ENCODE measurements at regions not wholly inside any gene's neighbourhood (a gene's known extent, or its start where the extent isn't known, plus 50 kb on each side); places are given as distances from the start of the nearest gene placed in this dataset.

- peaks cover 3% of the 10 kb centered on the region for H3K27me3 Mint-ChIP-seq (ENCODE audit: unreplicated experiment)
- no peaks in the 10 kb centered on the region for H3K4me1 Mint-ChIP-seq (ENCODE audit: low read depth, unreplicated experiment)
- no peak overlapping the region for H3K27ac Mint-ChIP-seq (ENCODE audit: unreplicated experiment)
- peaks cover 5% of the 10 kb centered on the region for H3K36me3 Mint-ChIP-seq (ENCODE audit: unreplicated experiment)
- no peak for DNase-seq
- H3K9me3 Mint-ChIP-seq (ENCODE audit: unreplicated experiment): no peaks in the 10 kb centered on the region
- H3K4me3 Mint-ChIP-seq (ENCODE audit: unreplicated experiment): no peak overlapping the region
- no peak for TF ChIP-seq CTCF (IDR thresholded peaks at IDR 0.05; ENCODE audit: partially characterized antibody, unreplicated experiment)
Measured at GRCh38 chr4:108325561-108325960, 156.8 kb upstream of the LEF1 start.

GRCh38 chr4:108324450-108324849 lies 155.7 kb upstream of the LEF1 start:
- Mint-ChIP-seq H3K4me3 (ENCODE audit: unreplicated experiment) (no peak overlapping the region), H3K9me3 (ENCODE audit: unreplicated experiment) (no peaks in the 10 kb centered on the region), H3K27ac (ENCODE audit: unreplicated experiment) (no peak overlapping the region), H3K4me1 (ENCODE audit: low read depth, unreplicated experiment) (no peaks in the 10 kb centered on the region), H3K27me3 (ENCODE audit: unreplicated experiment) (peaks cover 3% of the 10 kb centered on the region), H3K36me3 (ENCODE audit: unreplicated experiment) (peaks cover 5% of the 10 kb centered on the region)
- no peak for DNase-seq
- TF ChIP-seq CTCF (IDR thresholded peaks at IDR 0.05; ENCODE audit: partially characterized antibody, unreplicated experiment): no peak

- no peak overlapping the region for H3K4me3 Mint-ChIP-seq (ENCODE audit: unreplicated experiment)
- H3K4me1 Mint-ChIP-seq (ENCODE audit: low read depth, unreplicated experiment): no peaks in the 10 kb centered on the region
- DNase-seq: no peak
- H3K9me3 Mint-ChIP-seq (ENCODE audit: unreplicated experiment): no peaks in the 10 kb centered on the region
- H3K27ac Mint-ChIP-seq (ENCODE audit: unreplicated experiment): no peak overlapping the region
- no peaks in the 10 kb centered on the region for H3K27me3 Mint-ChIP-seq (ENCODE audit: unreplicated experiment)
- TF ChIP-seq CTCF (IDR thresholded peaks at IDR 0.05; ENCODE audit: partially characterized antibody, unreplicated experiment): no peak
- H3K36me3 Mint-ChIP-seq (ENCODE audit: unreplicated experiment): peaks cover 5% of the 10 kb centered on the region
Measured at GRCh38 chr4:108322497-108322896, 153.8 kb upstream of the LEF1 start.

- Mint-ChIP-seq H3K27me3 (ENCODE audit: unreplicated experiment) (no peaks in the 10 kb centered on the region), H3K4me3 (ENCODE audit: unreplicated experiment) (no peak overlapping the region), H3K36me3 (ENCODE audit: unreplicated experiment) (peaks cover 5% of the 10 kb centered on the region), H3K4me1 (ENCODE audit: low read depth, unreplicated experiment) (no peaks in the 10 kb centered on the region), H3K27ac (ENCODE audit: unreplicated experiment) (no peak overlapping the region), H3K9me3 (ENCODE audit: unreplicated experiment) (no peaks in the 10 kb centered on the region)
- DNase-seq: no peak
- TF ChIP-seq CTCF (IDR thresholded peaks at IDR 0.05; ENCODE audit: partially characterized antibody, unreplicated experiment): no peak
Measured at GRCh38 chr4:108320061-108320460, 151.3 kb upstream of the LEF1 start.

- no peak overlapping the region for H3K4me3 Mint-ChIP-seq (ENCODE audit: unreplicated experiment)
- no peaks in the 10 kb centered on the region for H3K9me3 Mint-ChIP-seq (ENCODE audit: unreplicated experiment)
- H3K27me3 Mint-ChIP-seq (ENCODE audit: unreplicated experiment): no peaks in the 10 kb centered on the region
- no peak for DNase-seq
- peaks cover under 1% of the 10 kb centered on the region for H3K36me3 Mint-ChIP-seq (ENCODE audit: unreplicated experiment)
- TF ChIP-seq CTCF (IDR thresholded peaks at IDR 0.05; ENCODE audit: partially characterized antibody, unreplicated experiment): no peak
- no peaks in the 10 kb centered on the region for H3K4me1 Mint-ChIP-seq (ENCODE audit: low read depth, unreplicated experiment)
- H3K27ac Mint-ChIP-seq (ENCODE audit: unreplicated experiment): no peak overlapping the region
Measured at GRCh38 chr4:108317377-108317776, 148.6 kb upstream of the LEF1 start.
